ENCODE measurements at regions not wholly inside any gene's neighbourhood (a gene's known extent, or its start where the extent isn't known, plus 50 kb on each side); places are given as distances from the start of the nearest gene placed in this dataset.

GRCh38 chr6:132058975-132059374 lies 107.8 kb upstream of the CCN2 start:
- Histone ChIP-seq H3K36me3 (ENCODE audit: insufficient read depth, low read length) (no peaks in the 10 kb centered on the region), H3K27me3 (ENCODE audit: insufficient read depth, low read length) (no peaks in the 10 kb centered on the region), H3K9me3 (ENCODE audit: control insufficient read depth in 1 of 2, low read length in 2 of 2) (no peaks in the 10 kb centered on the region), H3K4me1 (ENCODE audit: insufficient read depth, low read length) (no peaks in the 10 kb centered on the region), H3K4me3 (ENCODE audit: low read length in 2 of 2) (no peak overlapping the region), H3K27ac (ENCODE audit: low read depth, low read length) (no peak overlapping the region)
- Mint-ChIP-seq H3K4me3 (no peak overlapping the region), H3K27me3 (peaks cover 0 to 2% of the 10 kb centered on the region in 2 donors), H3K4me1 (no peaks in the 10 kb centered on the region), H3K27ac (no peak overlapping the region), H3K9me3 (peaks cover 0 to 4% (median 1%) of the 10 kb centered on the region in 8 donors), H3K36me3 (no peaks in the 10 kb centered on the region)
- CTCF ChIA-PET (ENCODE audit: partially characterized antibody) = no interaction called here
- intact Hi-C loops (cut with micrococcal nuclease) = no loop called here
- DNase-seq = no peak
- POLR2A ChIA-PET (ENCODE audit: partially characterized antibody) = no interaction called here

GRCh38 chr6:132054525-132054924 lies 103.4 kb upstream of the CCN2 start:
- H3K4me3 ChIP-seq (ENCODE audit: low read length in 2 of 2) = no peak overlapping the region
- Mint-ChIP-seq H3K27me3 (peaks cover 2% of the 10 kb centered on the region in 2 donors), H3K27ac (peak overlapping the region in 1 of 7 donors; percentile 33), H3K9me3 (peaks cover 0 to 4% (median 2%) of the 10 kb centered on the region in 8 donors), H3K36me3 (no peaks in the 10 kb centered on the region), H3K4me3 (no peak overlapping the region), H3K4me1 (no peaks in the 10 kb centered on the region)
- H3K36me3 ChIP-seq (ENCODE audit: insufficient read depth, low read length) = no peaks in the 10 kb centered on the region
- no peak overlapping the region for H3K27ac ChIP-seq (ENCODE audit: low read depth, low read length)
- H3K4me1 ChIP-seq (ENCODE audit: insufficient read depth, low read length) = no peaks in the 10 kb centered on the region
- H3K9me3 ChIP-seq (ENCODE audit: control insufficient read depth in 1 of 2, low read length in 2 of 2) = no peaks in the 10 kb centered on the region
- intact Hi-C loops (cut with micrococcal nuclease) = no loop called here
- no peaks in the 10 kb centered on the region for H3K27me3 ChIP-seq (ENCODE audit: insufficient read depth, low read length)
- no peak for DNase-seq
- ChIA-PET CTCF (ENCODE audit: partially characterized antibody) (no interaction called here), POLR2A (ENCODE audit: partially characterized antibody) (no interaction called here)

- no peaks in the 10 kb centered on the region for H3K27me3 ChIP-seq (ENCODE audit: insufficient read depth, low read length)
Measured at GRCh38 chr6:132053511-132053910, 102.3 kb upstream of the CCN2 start.

GRCh38 chr6:132052096-132052495 lies 100.9 kb upstream of the CCN2 start:
- Mint-ChIP-seq H3K27ac (no peak overlapping the region), H3K27me3 (peaks cover 2 to 3% of the 10 kb centered on the region in 2 donors), H3K4me1 (no peaks in the 10 kb centered on the region), H3K36me3 (no peaks in the 10 kb centered on the region), H3K4me3 (no peak overlapping the region), H3K9me3 (peaks cover 0 to 4% (median 2%) of the 10 kb centered on the region in 8 donors)
- no peaks in the 10 kb centered on the region for H3K36me3 ChIP-seq (ENCODE audit: insufficient read depth, low read length)
- ChIA-PET CTCF (ENCODE audit: partially characterized antibody) (no interaction called here), POLR2A (ENCODE audit: partially characterized antibody) (no interaction called here)
- H3K27ac ChIP-seq (ENCODE audit: low read depth, low read length) = no peak overlapping the region
- intact Hi-C loops (cut with micrococcal nuclease) = no loop called here
- no peak overlapping the region for H3K4me3 ChIP-seq (ENCODE audit: low read length in 2 of 2)
- no peaks in the 10 kb centered on the region for H3K4me1 ChIP-seq (ENCODE audit: insufficient read depth, low read length)
- H3K27me3 ChIP-seq (ENCODE audit: insufficient read depth, low read length) = no peaks in the 10 kb centered on the region
- DNase-seq = no peak
- H3K9me3 ChIP-seq (ENCODE audit: control insufficient read depth in 1 of 2, low read length in 2 of 2) = no peaks in the 10 kb centered on the region

More at GRCh38 chr6:132053511-132053910, 102.3 kb upstream of the CCN2 start:
- POLR2A ChIA-PET (ENCODE audit: partially characterized antibody) = no interaction called here
- Mint-ChIP-seq H3K27ac (no peak overlapping the region), H3K36me3 (no peaks in the 10 kb centered on the region), H3K27me3 (peaks cover 2% of the 10 kb centered on the region in 2 donors), H3K9me3 (peaks cover 0 to 4% (median 2%) of the 10 kb centered on the region in 8 donors), H3K4me3 (no peak overlapping the region), H3K4me1 (no peaks in the 10 kb centered on the region)
- intact Hi-C loops (cut with micrococcal nuclease) = no loop called here
- H3K9me3 ChIP-seq (ENCODE audit: control insufficient read depth in 1 of 2, low read length in 2 of 2) = no peaks in the 10 kb centered on the region
- CTCF ChIA-PET (ENCODE audit: partially characterized antibody) = no interaction called here
- H3K4me3 ChIP-seq (ENCODE audit: low read length in 2 of 2) = no peak overlapping the region
- no peak overlapping the region for H3K27ac ChIP-seq (ENCODE audit: low read depth, low read length)
- no peak for DNase-seq
- H3K4me1 ChIP-seq (ENCODE audit: insufficient read depth, low read length) = no peaks in the 10 kb centered on the region
- no peaks in the 10 kb centered on the region for H3K36me3 ChIP-seq (ENCODE audit: insufficient read depth, low read length)

GRCh38 chr6:132045877-132046276 lies 94.7 kb upstream of the CCN2 start:
- intact Hi-C loops (cut with micrococcal nuclease) = no loop called here
- peaks cover 0 to 5% of the 10 kb centered on the region in 2 donors for H3K27me3 Mint-ChIP-seq
- H3K4me3 Mint-ChIP-seq = no peak overlapping the region
- H3K4me1 ChIP-seq (ENCODE audit: insufficient read depth, low read length) = no peaks in the 10 kb centered on the region
- H3K9me3 ChIP-seq (ENCODE audit: control insufficient read depth in 1 of 2, low read length in 2 of 2) = no peaks in the 10 kb centered on the region
- POLR2A ChIA-PET (ENCODE audit: partially characterized antibody) = no interaction called here
- no peak overlapping the region for H3K4me3 ChIP-seq (ENCODE audit: low read length in 2 of 2)
- H3K27ac Mint-ChIP-seq = no peak overlapping the region
- no peak for DNase-seq
- H3K27ac ChIP-seq (ENCODE audit: low read depth, low read length) = no peak overlapping the region
- H3K4me1 Mint-ChIP-seq = no peaks in the 10 kb centered on the region
- H3K9me3 Mint-ChIP-seq = peaks cover 0 to 3% (median 0%) of the 10 kb centered on the region in 8 donors
- no peaks in the 10 kb centered on the region for H3K36me3 ChIP-seq (ENCODE audit: insufficient read depth, low read length)
- no peaks in the 10 kb centered on the region for H3K27me3 ChIP-seq (ENCODE audit: insufficient read depth, low read length)
- no peaks in the 10 kb centered on the region for H3K36me3 Mint-ChIP-seq
- CTCF ChIA-PET (ENCODE audit: partially characterized antibody) = no interaction called here

GRCh38 chr6:132043148-132043547 lies 92.0 kb upstream of the CCN2 start:
- no peak overlapping the region for H3K27ac Mint-ChIP-seq
- Histone ChIP-seq H3K4me1 (ENCODE audit: insufficient read depth, low read length) (no peaks in the 10 kb centered on the region), H3K27ac (ENCODE audit: low read depth, low read length) (no peak overlapping the region), H3K36me3 (ENCODE audit: insufficient read depth, low read length) (no peaks in the 10 kb centered on the region), H3K27me3 (ENCODE audit: insufficient read depth, low read length) (no peaks in the 10 kb centered on the region), H3K4me3 (ENCODE audit: low read length in 2 of 2) (no peak overlapping the region), H3K9me3 (ENCODE audit: control insufficient read depth in 1 of 2, low read length in 2 of 2) (no peaks in the 10 kb centered on the region)
- H3K4me1 Mint-ChIP-seq = no peaks in the 10 kb centered on the region
- no peak for DNase-seq
- intact Hi-C loops (cut with micrococcal nuclease) = no loop called here
- peaks cover 0 to 4% of the 10 kb centered on the region in 2 donors for H3K27me3 Mint-ChIP-seq
- CTCF ChIA-PET (ENCODE audit: partially characterized antibody) = no interaction called here
- POLR2A ChIA-PET (ENCODE audit: partially characterized antibody) = no interaction called here
- H3K36me3 Mint-ChIP-seq = no peaks in the 10 kb centered on the region
- no peak overlapping the region for H3K4me3 Mint-ChIP-seq
- peaks cover 0 to 3% (median 0%) of the 10 kb centered on the region in 8 donors for H3K9me3 Mint-ChIP-seq

- CTCF ChIA-PET (ENCODE audit: partially characterized antibody) = no interaction called here
- Mint-ChIP-seq H3K4me1 (no peaks in the 10 kb centered on the region), H3K36me3 (no peaks in the 10 kb centered on the region), H3K9me3 (peaks cover 0 to 3% (median 0%) of the 10 kb centered on the region in 8 donors), H3K4me3 (no peak overlapping the region), H3K27me3 (peaks cover 0 to 2% of the 10 kb centered on the region in 2 donors), H3K27ac (no peak overlapping the region)
- Histone ChIP-seq H3K9me3 (ENCODE audit: control insufficient read depth in 1 of 2, low read length in 2 of 2) (no peaks in the 10 kb centered on the region), H3K4me3 (ENCODE audit: low read length in 2 of 2) (no peak overlapping the region), H3K36me3 (ENCODE audit: insufficient read depth, low read length) (no peaks in the 10 kb centered on the region), H3K27me3 (ENCODE audit: insufficient read depth, low read length) (no peaks in the 10 kb centered on the region), H3K27ac (ENCODE audit: low read depth, low read length) (no peak overlapping the region), H3K4me1 (ENCODE audit: insufficient read depth, low read length) (no peaks in the 10 kb centered on the region)
- intact Hi-C loops (cut with micrococcal nuclease) = no loop called here
- POLR2A ChIA-PET (ENCODE audit: partially characterized antibody) = no interaction called here
- no peak for DNase-seq
Measured at GRCh38 chr6:132041706-132042105, 90.5 kb upstream of the CCN2 start.

- ChIA-PET POLR2A (ENCODE audit: partially characterized antibody) (no interaction called here), CTCF (ENCODE audit: partially characterized antibody) (no interaction called here)
- DNase-seq = no peak
- Mint-ChIP-seq H3K27me3 (peaks cover 1 to 2% of the 10 kb centered on the region in 2 donors), H3K36me3 (no peaks in the 10 kb centered on the region), H3K4me3 (no peak overlapping the region), H3K4me1 (no peaks in the 10 kb centered on the region), H3K9me3 (peaks cover 0 to 3% (median under 1%) of the 10 kb centered on the region in 8 donors), H3K27ac (no peak overlapping the region)
- Histone ChIP-seq H3K36me3 (ENCODE audit: insufficient read depth, low read length) (no peaks in the 10 kb centered on the region), H3K27me3 (ENCODE audit: insufficient read depth, low read length) (no peaks in the 10 kb centered on the region), H3K27ac (ENCODE audit: low read depth, low read length) (no peak overlapping the region), H3K9me3 (ENCODE audit: control insufficient read depth in 1 of 2, low read length in 2 of 2) (no peaks in the 10 kb centered on the region), H3K4me3 (ENCODE audit: low read length in 2 of 2) (no peak overlapping the region), H3K4me1 (ENCODE audit: insufficient read depth, low read length) (no peaks in the 10 kb centered on the region)
- intact Hi-C loops (cut with micrococcal nuclease) = no loop called here
Measured at GRCh38 chr6:132028029-132028428, 76.9 kb upstream of the CCN2 start.

Measured in CD4-positive, alpha-beta memory T cell (primary cell).